ENCODE measurements at regions not wholly inside any gene's neighbourhood (a gene's known extent, or its start where the extent isn't known, plus 50 kb on each side); places are given as distances from the start of the nearest gene placed in this dataset.

DNA sequence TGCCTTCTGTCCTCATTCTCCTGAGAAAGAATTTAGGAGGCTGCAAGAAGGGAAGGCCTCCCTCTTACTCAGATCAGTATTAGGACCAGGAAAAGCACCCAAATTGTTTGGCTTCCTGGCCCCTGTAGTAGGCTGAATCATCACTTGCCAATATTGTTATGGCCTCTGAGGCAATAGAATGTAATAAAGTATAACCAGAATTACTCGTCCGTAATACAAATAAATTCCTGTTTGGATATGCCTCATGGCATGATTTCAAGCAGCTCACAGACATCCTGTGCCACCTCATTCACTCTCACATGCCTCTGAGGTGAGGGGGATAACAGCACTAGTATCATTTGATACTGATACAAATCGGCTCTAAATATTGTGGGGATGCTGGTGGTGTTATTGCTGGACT lies 427.3 kb downstream of the ISL1 start:
- TF ChIP-seq, protein P1, sequence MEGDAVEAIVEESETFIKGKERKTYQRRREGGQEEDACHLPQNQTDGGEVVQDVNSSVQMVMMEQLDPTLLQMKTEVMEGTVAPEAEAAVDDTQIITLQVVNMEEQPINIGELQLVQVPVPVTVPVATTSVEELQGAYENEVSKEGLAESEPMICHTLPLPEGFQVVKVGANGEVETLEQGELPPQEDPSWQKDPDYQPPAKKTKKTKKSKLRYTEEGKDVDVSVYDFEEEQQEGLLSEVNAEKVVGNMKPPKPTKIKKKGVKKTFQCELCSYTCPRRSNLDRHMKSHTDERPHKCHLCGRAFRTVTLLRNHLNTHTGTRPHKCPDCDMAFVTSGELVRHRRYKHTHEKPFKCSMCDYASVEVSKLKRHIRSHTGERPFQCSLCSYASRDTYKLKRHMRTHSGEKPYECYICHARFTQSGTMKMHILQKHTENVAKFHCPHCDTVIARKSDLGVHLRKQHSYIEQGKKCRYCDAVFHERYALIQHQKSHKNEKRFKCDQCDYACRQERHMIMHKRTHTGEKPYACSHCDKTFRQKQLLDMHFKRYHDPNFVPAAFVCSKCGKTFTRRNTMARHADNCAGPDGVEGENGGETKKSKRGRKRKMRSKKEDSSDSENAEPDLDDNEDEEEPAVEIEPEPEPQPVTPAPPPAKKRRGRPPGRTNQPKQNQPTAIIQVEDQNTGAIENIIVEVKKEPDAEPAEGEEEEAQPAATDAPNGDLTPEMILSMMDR (IDR thresholded peaks at IDR 0.05) = no peak
- TF ChIP-seq ZNF138 (CRISPR knock-in tag; conservative IDR thresholded peaks at IDR 0.05) (no peak), CREB1 (CRISPR knock-in tag; IDR thresholded peaks at IDR 0.05) (no peak), FOXJ3 (CRISPR knock-in tag; IDR thresholded peaks at IDR 0.05; ENCODE audit: borderline replicate concordance) (no peak), ZNF416 (CRISPR knock-in tag; IDR thresholded peaks at IDR 0.05) (no peak), ZNF121 (CRISPR knock-in tag; IDR thresholded peaks at IDR 0.05) (no peak), ZBTB21 (CRISPR knock-in tag; IDR thresholded peaks at IDR 0.05; ENCODE audit: borderline replicate concordance) (no peak)
- TF ChIP-seq, protein P2, sequence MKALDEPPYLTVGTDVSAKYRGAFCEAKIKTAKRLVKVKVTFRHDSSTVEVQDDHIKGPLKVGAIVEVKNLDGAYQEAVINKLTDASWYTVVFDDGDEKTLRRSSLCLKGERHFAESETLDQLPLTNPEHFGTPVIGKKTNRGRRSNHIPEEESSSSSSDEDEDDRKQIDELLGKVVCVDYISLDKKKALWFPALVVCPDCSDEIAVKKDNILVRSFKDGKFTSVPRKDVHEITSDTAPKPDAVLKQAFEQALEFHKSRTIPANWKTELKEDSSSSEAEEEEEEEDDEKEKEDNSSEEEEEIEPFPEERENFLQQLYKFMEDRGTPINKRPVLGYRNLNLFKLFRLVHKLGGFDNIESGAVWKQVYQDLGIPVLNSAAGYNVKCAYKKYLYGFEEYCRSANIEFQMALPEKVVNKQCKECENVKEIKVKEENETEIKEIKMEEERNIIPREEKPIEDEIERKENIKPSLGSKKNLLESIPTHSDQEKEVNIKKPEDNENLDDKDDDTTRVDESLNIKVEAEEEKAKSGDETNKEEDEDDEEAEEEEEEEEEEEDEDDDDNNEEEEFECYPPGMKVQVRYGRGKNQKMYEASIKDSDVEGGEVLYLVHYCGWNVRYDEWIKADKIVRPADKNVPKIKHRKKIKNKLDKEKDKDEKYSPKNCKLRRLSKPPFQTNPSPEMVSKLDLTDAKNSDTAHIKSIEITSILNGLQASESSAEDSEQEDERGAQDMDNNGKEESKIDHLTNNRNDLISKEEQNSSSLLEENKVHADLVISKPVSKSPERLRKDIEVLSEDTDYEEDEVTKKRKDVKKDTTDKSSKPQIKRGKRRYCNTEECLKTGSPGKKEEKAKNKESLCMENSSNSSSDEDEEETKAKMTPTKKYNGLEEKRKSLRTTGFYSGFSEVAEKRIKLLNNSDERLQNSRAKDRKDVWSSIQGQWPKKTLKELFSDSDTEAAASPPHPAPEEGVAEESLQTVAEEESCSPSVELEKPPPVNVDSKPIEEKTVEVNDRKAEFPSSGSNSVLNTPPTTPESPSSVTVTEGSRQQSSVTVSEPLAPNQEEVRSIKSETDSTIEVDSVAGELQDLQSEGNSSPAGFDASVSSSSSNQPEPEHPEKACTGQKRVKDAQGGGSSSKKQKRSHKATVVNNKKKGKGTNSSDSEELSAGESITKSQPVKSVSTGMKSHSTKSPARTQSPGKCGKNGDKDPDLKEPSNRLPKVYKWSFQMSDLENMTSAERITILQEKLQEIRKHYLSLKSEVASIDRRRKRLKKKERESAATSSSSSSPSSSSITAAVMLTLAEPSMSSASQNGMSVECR (CRISPR knock-in tag; IDR thresholded peaks at IDR 0.05; ENCODE audit: borderline replicate concordance) = no peak
- TF ChIP-seq, protein P3, sequence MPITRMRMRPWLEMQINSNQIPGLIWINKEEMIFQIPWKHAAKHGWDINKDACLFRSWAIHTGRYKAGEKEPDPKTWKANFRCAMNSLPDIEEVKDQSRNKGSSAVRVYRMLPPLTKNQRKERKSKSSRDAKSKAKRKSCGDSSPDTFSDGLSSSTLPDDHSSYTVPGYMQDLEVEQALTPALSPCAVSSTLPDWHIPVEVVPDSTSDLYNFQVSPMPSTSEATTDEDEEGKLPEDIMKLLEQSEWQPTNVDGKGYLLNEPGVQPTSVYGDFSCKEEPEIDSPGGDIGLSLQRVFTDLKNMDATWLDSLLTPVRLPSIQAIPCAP (CRISPR knock-in tag; IDR thresholded peaks at IDR 0.05) = no peak
- TF ChIP-seq, protein P4, sequence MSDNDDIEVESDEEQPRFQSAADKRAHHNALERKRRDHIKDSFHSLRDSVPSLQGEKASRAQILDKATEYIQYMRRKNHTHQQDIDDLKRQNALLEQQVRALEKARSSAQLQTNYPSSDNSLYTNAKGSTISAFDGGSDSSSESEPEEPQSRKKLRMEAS (CRISPR knock-in tag; IDR thresholded peaks at IDR 0.05) = no peak

Measured in WTC11 (cell line).